GM18499 (cell line): ENCODE measurements at regions not wholly inside any gene's neighbourhood (a gene's known extent, or its start where the extent isn't known, plus 50 kb on each side); places are given as distances from the start of the nearest gene placed in this dataset.

Experiments
- ATAC-seq: cut with Tn5 transposase; IDR thresholded peaks from one replicate; pipeline ENCODE4 v1.9.1; 2021; ENCODE audit warnings: moderate number of reproducible peaks; ENCODE audit not compliant: insufficient read depth, unreplicated experiment

DNA sequence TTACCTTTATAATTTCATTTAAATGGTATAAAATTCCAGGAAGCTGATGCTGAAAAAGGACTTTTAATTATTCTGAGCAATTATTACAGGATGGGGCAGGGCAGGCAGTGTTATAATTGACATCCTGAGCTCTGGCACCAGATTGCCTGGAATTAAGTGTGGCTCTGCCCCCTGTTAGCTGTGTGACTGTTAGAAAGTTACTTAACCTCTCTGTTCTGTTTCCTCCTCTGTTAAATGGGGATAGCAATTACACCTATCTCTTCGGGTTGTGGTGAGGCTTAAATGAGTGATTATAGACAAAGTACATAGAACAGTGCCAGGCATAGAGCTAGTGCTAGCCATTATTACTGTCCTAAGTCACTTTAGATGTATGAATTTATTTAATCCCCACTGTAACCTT, 327.3 kb downstream of the SMAD2 start:
- no peak for ATAC-seq

DNA sequence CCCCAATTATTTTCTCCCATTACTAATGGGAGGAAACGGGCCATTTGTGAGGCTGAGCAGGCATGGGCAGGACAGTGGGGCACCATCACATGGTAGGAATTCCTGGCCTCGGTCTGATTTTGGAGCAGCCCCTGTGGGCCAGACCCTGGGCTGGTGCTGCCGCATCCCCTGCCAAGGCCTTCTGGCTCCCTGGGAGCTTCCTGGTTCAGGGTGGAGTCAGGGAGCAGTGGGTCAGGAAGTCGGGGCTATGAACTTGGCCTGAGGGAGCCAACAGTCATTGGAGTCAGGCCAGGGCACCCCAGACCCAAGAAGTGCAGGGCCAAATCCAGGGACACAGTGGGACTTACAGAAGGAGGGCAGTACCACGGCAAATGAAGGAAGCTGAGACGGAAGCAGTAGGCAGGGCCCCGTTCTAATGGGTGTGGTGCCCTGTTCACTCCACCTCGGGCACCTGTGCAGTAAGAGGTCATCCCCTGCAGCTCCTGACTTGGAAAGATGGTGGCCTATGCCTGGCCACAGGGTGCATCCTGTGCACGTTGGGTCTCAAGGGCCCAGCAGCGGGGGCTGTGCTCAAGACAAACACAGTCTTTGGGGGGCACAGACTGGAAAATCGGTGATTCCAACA, 328.1 kb downstream of the SMAD2 start:
- ATAC-seq: no peak

DNA sequence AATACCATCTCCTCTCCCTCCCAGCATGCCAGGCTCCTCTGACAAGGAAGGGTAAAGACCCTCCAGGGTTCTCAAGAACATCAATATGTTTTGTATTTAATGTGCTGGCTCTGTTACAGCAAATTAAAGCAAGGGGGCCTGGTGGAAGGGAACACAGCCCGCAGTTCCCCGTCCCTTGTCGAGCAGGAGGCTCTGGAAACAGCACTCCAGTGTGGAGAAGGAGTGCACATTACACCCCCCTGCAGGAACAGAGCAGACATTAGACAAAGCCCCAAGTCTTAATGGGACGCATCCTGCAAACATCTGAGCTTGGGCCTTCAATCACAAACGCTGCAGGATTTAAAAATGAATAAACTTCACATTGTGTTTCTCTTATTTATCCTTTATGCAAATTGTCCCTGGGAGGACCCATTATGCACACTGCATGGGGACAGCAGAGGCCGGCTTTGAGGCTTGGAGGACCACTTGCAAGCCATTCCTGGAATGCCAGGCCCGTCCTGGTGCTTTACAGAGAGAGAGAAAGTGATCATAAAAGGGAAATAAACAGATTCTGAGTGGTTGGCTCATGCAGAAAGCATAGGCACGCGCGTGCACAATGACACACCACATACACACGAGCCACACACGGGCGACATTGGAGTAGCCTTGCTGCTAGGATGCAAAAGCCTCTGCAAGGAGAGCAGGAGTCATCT, 328.7 kb downstream of the SMAD2 start:
- ATAC-seq: no peak

DNA sequence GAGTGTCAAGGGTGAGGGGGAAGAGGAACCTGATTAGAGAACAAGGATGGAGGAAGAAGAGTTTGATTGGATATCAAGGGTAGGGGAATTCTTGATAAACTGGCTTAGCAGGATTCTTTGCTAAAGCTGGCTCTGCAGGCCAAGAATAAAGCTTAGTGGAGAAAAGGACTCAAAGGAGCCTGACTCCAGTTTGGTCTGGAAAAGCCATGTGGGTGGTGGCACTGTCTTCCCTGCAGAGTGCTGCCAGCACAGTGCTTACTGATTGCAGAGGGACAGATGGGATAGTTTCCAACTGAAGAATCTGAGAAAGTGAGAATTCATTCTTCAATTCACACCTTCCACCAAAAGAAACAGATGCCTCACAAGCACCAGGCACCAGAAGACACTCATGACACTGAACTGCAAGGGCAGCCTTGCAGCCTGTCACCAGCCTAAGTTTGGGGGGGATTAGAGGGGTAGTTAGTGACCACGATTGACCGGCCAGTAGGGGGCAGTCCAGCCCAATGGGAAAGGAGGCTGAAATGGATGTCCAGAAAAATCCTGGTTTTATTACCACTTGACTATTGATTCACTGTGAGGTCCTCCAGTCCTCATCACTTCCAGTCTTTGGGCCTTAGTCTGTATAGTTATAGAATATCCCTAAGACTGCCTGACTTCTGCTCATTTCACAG, 334.5 kb downstream of the SMAD2 start:
- ATAC-seq: no peak

DNA sequence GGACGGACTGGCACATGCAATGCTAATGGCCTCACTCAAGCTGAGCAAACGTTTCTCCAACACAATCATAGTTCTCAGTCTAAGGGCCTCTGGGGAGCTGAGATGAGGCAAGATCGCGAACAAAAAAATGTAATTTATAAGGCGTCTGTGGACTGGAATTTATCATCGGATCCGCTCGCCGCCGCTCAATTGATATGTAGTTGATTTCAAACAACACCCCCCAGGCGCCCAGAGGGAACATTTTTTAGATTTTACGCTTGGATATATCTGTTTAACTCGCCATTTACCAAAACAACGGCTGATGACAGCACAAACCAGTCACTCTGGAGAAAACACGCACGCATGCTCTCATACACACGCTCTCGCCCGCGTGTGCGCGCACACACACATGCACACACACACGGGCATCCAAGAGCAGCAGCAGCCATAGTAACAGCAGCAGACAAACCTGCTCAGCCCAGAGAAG, 335.8 kb downstream of the SMAD2 start:
- ATAC-seq: no peak

DNA sequence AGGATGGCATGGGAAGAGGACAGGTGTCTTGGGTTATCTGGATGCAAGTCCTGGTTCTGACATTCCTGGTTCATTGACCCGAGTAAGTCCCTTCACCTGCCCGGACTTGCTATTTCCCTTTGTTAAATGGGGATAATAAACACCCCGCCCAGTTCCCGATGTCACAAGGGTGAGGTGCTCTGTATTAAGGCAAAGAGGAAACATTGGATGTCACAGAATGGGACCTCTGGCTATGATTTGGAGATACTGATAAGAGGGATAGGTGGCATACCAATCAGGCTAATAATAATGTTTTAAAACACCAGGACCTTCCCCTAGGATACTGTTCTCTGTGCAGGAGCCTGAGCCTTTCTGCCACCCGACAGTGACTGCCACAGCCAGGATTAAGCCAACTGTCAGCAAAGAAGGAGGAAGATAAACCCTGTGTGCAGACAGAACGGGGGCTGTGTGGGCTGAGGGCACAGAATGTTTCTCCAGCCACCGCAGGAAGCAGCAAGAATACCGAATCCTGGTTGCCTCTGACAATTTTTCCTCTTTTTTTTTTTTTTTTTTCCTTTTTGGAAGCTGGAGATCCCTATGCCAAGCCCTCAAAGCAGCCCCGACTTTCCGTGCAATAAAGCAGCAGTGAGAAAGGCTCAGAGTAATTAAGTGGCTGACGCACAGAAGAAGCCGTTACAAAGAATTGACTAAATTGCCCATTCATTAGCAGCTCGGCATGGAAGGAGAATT, 336.6 kb downstream of the SMAD2 start:
- ATAC-seq: no peak

DNA sequence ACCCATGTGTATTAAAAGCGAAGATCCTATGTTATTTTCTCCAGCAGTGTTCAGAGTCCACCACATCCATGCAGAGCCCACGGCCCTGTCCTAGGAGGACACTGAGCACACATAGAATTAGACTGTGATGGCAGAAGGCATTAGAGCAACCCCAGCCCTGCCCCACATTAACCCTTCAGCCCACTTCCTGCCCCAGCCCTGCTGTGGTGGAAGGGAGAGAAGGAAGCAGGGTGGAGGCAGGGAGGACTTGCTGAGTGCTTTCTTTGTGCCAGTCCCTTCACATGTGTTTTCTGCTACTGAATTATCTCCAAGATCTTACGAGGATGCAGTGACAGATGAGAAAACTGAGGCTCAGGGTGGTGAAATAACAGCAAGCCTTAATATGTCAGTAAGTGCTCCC, 339.0 kb downstream of the SMAD2 start:
- no peak for ATAC-seq

DNA sequence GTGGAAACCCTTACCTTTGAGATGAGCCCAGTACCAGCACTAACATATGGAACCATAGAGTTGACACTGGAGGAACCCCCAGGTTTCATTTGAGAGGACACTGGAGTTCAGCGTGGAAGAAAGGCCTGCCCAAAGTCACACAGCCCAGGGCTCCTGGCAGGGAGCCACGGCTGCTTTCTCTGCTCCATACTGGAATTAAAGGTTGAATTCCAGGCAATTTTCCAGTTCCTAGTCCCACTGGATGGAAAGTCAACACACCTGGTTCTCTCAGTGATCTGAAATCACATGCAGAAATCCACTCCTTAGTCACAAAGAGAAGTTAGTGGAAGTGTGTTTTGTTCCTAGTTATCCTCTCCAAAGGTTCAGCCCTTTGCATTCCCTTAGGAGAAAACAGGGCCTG, 336.1 kb upstream of the SKOR2 start:
- no peak for ATAC-seq

DNA sequence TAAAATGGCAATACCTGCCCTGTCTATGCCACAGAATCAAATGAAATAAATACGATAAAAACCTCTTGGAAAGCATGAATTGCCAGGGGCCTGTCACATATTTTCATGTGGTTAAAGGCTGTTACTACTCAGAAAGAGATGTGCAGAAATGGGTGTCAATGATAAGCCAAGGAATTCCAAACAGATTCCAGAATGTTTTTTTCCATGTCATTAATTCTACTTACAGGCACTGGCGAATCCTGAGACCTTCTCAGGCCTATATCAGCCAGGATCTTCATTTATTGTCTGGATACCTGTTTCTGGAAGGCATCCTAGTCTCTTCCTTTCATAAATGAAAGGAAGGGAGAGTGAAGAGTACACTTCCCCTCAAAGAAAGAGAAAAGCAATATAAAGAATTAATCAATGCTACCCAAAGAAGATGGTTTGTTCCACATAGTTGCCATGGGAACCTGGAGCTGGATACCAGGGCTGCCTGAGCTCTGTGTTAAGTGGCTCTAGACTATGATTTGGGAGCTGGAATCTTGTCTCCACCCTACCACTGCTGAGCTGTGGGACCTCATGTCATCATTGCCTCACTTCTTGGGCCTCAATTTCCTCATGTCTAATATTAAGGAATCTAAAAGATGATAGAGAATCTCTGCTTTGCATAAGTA, 335.1 kb upstream of the SKOR2 start:
- no peak for ATAC-seq

DNA sequence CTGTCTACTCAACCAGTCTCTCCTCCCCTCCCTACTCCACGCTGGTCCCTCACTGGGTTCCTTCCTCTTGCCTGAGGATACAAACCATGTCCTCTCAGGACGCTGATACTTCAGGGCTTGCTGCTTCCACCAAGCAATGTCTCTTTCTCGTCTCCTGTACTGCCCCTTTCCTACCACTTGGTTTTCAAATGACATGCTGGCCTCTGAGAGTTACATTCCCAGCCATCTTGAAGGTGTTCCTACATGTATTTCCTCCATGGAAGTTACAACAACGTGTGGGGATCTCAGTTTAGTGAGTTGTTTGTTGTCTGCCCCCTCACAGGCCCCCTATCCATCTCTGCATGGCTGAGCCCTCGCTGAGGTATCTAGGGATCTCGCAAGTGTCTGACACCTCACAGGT, 334.5 kb upstream of the SKOR2 start:
- no peak for ATAC-seq

DNA sequence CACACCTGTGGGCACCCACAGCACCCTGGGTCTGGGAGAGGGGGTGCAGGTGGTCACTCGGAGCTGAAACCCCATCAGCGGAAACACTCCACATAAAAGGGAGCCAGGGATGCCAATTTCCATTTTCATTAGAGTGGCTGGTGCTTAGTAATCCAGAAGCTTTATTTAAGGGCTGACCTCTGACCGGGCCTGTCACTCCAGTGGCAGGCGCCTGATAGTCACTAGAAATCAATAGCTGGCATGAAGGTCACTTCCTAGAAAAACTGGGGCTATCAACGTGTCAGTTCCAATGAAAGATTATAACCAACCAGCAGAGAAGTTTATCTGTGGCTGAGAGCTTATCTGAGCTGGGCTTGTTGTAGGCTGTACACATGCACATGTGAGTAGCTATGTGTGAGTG, 333.7 kb upstream of the SKOR2 start:
- ATAC-seq: no peak

DNA sequence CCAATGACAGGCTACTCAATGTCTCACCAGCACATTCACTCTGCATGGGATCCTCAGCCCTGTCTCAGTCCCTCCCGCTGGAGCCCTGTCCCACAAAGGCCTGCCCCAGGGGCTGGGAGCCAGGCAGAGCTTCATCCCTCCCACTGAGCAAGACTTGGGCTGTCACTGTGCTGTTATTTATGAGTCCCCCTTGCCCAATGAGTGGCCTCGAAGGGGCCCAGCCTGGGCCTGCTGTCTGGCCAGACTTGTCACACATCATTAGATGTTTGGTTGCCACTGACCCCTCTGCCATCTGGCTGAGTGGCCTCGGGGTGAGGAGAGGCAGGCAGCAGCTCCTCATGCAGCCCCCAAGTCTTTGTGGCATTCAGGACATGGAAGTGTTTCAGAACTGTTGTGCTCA, 330.6 kb upstream of the SKOR2 start:
- ATAC-seq: no peak

DNA sequence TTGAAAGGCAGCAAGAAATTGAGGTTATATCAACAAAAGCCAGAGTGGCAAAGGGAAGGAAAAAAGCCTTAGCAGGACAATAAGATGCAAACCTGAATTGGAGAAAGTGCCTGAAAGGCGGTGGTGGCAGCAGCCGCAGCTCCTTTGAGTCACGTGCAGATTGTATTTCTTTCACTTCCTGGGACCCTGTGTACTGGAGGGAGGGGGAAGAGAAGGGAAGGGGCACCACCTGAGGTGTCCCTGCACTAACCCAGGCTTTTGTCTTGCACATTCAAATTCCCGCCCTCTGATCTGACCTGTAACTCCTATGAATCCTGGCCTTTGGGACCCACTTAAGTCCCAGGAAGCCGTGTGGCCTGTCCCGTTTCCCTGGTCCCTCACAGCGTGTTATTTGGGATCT, 326.1 kb upstream of the SKOR2 start:
- ATAC-seq: no peak

DNA sequence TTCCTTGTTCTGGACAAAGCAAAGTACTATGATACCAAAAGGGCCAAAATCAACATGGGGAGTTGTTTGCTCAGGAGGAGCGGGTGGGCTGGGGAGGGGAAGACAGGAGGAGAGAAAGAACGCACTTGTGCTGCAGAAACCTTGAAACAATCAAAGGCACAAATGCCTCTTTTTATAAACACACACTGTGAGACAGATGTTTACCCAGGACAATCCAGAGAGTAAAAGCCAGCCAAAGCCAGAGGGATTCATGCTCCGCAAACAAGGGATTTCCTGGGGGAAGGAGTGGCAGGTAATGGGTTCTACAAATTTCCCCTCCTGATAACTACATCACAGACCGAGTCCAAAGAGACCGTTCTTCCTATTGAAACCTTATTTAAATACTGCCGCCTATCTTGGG, 323.5 kb upstream of the SKOR2 start:
- ATAC-seq: no peak

DNA sequence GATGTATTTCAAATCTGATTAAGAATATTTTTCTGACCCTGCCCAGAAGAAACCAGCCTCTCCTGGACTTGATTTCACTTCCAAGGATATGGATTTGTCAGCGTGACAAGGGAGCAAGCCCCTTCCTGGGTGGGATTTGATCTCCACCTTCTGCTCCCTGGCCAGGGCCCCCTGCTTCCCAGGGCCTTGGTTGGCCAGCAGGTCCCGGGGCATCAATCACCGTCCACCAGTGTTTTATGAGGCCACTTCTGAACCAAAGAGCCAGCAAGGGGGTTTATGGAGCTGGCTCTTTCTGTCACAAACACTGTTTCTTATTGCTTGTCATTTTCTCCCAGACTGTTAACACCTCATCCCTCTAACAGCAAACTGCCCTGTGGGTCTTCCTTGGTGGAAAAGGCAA, 320.5 kb upstream of the SKOR2 start:
- no peak for ATAC-seq

DNA sequence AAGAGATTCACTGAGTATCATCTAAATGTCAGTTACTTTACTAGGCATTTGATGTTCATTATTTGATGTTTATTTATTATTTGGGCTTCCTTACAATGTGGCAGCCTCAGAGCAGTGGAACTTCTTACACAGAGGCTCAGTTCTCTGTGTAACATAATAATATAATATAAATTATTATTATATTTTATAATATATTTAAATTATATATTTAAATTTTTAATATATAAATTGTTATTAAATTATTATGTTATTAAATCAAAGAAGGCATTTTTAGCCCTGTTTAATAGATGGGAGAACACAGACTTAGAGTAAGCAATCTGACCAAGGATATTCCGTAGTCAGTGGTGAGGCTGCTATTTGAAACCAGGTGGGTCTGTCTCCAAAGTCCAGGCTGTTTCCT, 315.3 kb upstream of the SKOR2 start:
- ATAC-seq: no peak

DNA sequence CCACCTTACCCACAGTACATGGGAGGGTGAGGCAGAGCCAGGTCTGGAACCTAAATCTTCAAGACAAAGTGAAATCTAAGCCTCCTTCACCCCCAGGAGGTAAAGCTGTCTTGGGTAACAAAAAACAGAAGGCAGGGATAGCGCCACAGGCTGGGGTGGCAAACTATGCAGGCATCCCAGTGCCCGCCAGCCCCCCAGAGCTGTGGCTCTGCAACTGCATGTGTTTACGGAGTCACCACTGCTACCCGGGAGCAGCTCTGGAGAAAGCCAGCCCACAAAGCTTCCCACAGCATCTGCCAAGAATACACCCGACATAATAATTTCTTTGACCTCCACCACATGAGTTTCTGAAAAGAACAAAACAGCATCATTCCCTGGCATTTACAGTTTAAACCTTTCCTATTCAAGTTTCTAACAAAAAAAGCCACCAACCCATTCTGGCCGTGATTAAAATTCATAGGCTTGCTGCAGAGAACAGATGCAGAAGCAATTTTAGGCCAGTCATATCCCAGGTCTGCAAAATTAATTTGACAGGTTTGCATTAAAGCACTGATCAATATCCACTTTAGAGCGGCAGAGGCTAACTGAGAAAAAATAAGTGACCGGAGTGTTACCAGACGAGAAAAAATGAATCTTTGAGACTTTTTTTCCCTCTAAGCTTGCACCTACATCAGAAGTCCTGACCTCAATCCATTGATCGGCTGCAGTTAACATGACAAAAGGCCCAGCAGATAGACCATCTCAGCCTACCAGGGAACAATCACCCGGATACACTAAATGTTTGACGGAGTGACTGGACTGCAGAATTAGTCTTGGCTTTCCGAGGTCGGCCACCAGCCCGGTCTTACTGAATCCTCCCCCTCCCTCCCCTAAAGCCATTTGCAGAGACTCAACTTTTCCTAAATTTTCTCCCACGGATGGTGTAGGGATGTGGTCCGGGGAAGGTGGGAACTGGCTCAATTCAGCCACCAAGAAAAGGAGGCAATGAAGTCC, 309.6 kb upstream of the SKOR2 start:
- no peak for ATAC-seq

DNA sequence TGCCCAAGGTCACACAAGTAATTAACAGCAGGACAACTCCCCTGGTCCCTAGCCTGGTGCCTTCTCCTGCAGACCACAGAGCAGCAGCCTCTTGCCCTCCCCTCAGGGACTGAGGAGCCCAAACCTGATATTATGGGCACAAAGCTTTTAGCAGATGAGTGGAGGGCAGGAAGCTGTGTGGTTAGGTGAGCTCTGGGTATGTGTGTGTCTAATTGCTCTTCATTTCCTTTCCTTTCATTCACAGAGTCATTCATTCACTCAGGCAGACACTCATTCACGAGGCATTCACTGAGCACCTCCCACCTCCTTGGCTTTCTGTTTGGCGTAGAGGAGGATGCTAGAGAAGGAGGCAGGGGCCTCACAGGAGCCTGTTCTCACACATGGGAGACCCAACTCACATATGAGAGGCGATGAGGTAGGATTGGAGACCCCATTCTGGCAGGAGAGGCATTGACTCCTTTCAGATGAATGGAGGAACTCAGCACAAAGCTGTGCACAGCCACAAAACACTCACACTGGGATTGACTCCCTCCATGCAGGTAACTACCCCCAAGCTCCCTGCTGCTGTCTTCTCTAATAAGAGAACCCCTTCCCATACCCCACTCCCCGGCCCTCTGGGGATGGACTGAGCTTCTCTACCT, 306.8 kb upstream of the SKOR2 start:
- ATAC-seq: no peak

DNA sequence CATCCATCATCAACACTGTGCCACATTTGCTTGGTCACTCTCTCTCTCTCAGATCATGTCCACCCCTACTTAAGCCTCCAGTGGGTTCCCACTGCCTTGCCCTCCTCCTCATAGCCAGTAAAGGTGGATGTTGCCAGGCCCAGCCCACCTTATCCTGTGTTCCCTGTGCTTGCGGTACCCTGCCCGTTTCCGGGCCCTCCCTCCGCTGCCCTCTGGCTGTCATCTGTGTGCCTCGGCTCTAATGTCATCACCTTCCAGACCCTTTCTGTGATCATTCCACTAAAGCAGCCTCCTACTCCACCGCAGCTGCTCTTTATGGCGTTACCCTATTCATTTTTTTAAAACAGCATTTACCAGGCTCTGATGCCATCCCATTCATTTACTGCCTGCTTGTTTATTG, 305.7 kb upstream of the SKOR2 start:
- no peak for ATAC-seq
